ENCODE measurements at regions not wholly inside any gene's neighbourhood (a gene's known extent, or its start where the extent isn't known, plus 50 kb on each side); places are given as distances from the start of the nearest gene placed in this dataset.

- TF ChIP-seq CTCF (IDR thresholded peaks at IDR 0.05), result no peak
- TF ChIP-seq EZH2 (IDR thresholded peaks at IDR 0.05), result no peak
These were observed 164.3 kb upstream of the PREP start for GRCh38 chr6:105567140-105567539.

All from neural progenitor cell (in vitro differentiated cells).